GM19328 (cell line): ENCODE measurements at regions not wholly inside any gene's neighbourhood (a gene's known extent, or its start where the extent isn't known, plus 50 kb on each side); places are given as distances from the start of the nearest gene placed in this dataset.

Experiments used
- ATAC-seq: cut with Tn5 transposase; IDR thresholded peaks from one replicate; pipeline ENCODE4 v1.9.1; 2021; ENCODE audit warnings: mild to moderate bottlenecking, moderate library complexity; ENCODE audit not compliant: unreplicated experiment

GRCh38 chr1:104435255-104435654 is 685.6 kb downstream of the AMY1C start:
- no peak for ATAC-seq

- ATAC-seq: no peak
These were observed 690.3 kb downstream of the AMY1C start for GRCh38 chr1:104440011-104440410.

- no peak for ATAC-seq
These were observed 707.0 kb downstream of the AMY1C start for GRCh38 chr1:104456724-104457123.

- ATAC-seq: no peak
These were observed 710.2 kb downstream of the AMY1C start for GRCh38 chr1:104459886-104460285.

GRCh38 chr1:104460880-104461279 is 711.2 kb downstream of the AMY1C start:
- no peak for ATAC-seq

GRCh38 chr1:104463126-104463697 is 713.5 kb downstream of the AMY1C start:
- no peak for ATAC-seq

GRCh38 chr1:104466068-104466467 is 716.4 kb downstream of the AMY1C start:
- ATAC-seq: no peak

GRCh38 chr1:104467590-104467989 is 717.9 kb downstream of the AMY1C start:
- no peak for ATAC-seq

- no peak for ATAC-seq
These were observed 718.6 kb downstream of the AMY1C start for GRCh38 chr1:104468282-104468681.

- no peak for ATAC-seq
These were observed 726.4 kb downstream of the AMY1C start for GRCh38 chr1:104476126-104476525.

GRCh38 chr1:104488296-104489015 is 738.8 kb downstream of the AMY1C start:
- ATAC-seq: no peak

- no peak for ATAC-seq
These were observed 776.6 kb downstream of the AMY1C start for GRCh38 chr1:104526158-104526795.

- no peak for ATAC-seq
These were observed 782.3 kb downstream of the AMY1C start for GRCh38 chr1:104531990-104532389.

GRCh38 chr1:104574620-104575019 is 824.9 kb downstream of the AMY1C start:
- no peak for ATAC-seq

GRCh38 chr1:104592926-104593325 is 843.2 kb downstream of the AMY1C start:
- ATAC-seq: peak; percentile 45

- peak; percentile 56 for ATAC-seq
These were observed 843.9 kb downstream of the AMY1C start for GRCh38 chr1:104593413-104594187.

GRCh38 chr1:104617474-104617873 is 867.8 kb downstream of the AMY1C start:
- ATAC-seq: no peak

- ATAC-seq: no peak
These were observed 871.5 kb downstream of the AMY1C start for GRCh38 chr1:104621221-104621620.

GRCh38 chr1:104624538-104624937 is 874.8 kb downstream of the AMY1C start:
- ATAC-seq: no peak

GRCh38 chr1:104629589-104629988 is 879.9 kb downstream of the AMY1C start:
- ATAC-seq: no peak

GRCh38 chr1:104630567-104631149 is 881.0 kb downstream of the AMY1C start:
- ATAC-seq: no peak
